ENCODE measurements at regions not wholly inside any gene's neighbourhood (a gene's known extent, or its start where the extent isn't known, plus 50 kb on each side); places are given as distances from the start of the nearest gene placed in this dataset.
"Not testable (repeated sequence)": the region's sequence is repeated elsewhere in the genome, so short reads cannot be mapped to it uniquely, and the experiment has no call there.

GRCh38 chr17:14547556-14547955 lies 246.7 kb downstream of the HS3ST3B1 start:
- DNase-seq (ENCODE audit: low read depth in 6 of 9, low spot score in 9 of 9) = no peak
- 96% methylated on average over 2 of the region's 2 CpGs for WGBS
- Histone ChIP-seq H3K4me1 (ENCODE audit: control insufficient read depth in 2 of 2, insufficient read depth in 2 of 2, low read length in 2 of 2) (peaks cover 21 to 27% of the 10 kb centered on the region in 2 donors), H3K36me3 (ENCODE audit: control insufficient read depth in 2 of 2, insufficient read depth in 2 of 2, low read length in 1 of 2) (no peaks in the 10 kb centered on the region), H3K4me3 (ENCODE audit: low read length in 2 of 2) (no peak overlapping the region), H3K27ac (ENCODE audit: low read depth in 1 of 2, low read length in 1 of 2) (no peak overlapping the region), H3K27me3 (ENCODE audit: control insufficient read depth in 2 of 2, insufficient read depth in 1 of 2, low read length in 1 of 2) (no peaks in the 10 kb centered on the region), H3K9me3 (ENCODE audit: control insufficient read depth in 2 of 2, insufficient read depth in 1 of 2, low read length in 1 of 2) (peaks cover 1 to 2% of the 10 kb centered on the region in 2 donors)

DNA sequence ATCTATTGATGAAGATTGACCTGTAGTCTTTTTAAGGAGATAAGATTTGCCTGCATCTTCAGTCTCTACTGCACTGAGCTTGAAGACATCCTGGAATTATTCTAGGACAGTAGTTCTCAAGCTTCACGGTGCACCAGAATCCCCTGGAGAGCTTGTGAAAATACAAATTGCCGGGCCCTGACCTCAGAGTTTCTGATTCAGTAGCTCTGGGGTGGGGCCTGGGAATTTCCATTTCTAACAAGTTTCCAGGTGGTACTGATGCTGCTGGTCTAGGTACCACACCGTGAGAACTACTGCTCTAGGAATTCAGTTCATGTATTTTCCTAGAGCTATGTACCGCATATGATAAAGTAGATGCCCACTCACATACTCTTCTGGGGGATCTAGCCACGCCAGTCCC lies 246.1 kb downstream of the HS3ST3B1 start:
- peaks cover 18 to 23% of the 10 kb centered on the region in 2 donors for H3K4me1 ChIP-seq (ENCODE audit: control insufficient read depth in 2 of 2, insufficient read depth in 2 of 2, low read length in 2 of 2)
- no peaks in the 10 kb centered on the region for H3K36me3 ChIP-seq (ENCODE audit: control insufficient read depth in 2 of 2, insufficient read depth in 2 of 2, low read length in 1 of 2)
- DNase-seq (ENCODE audit: low read depth in 6 of 9, low spot score in 9 of 9) = no peak
- 98% methylated on average over 5 of the region's 5 CpGs for WGBS
- no peak overlapping the region for H3K4me3 ChIP-seq (ENCODE audit: low read length in 2 of 2)
- H3K27ac ChIP-seq (ENCODE audit: low read depth in 1 of 2, low read length in 1 of 2) = no peak overlapping the region
- H3K9me3 ChIP-seq (ENCODE audit: control insufficient read depth in 2 of 2, insufficient read depth in 1 of 2, low read length in 1 of 2) = peaks cover 0 to 1% of the 10 kb centered on the region in 2 donors
- no peaks in the 10 kb centered on the region for H3K27me3 ChIP-seq (ENCODE audit: control insufficient read depth in 2 of 2, insufficient read depth in 1 of 2, low read length in 1 of 2)

GRCh38 chr17:14545156-14545906 lies 244.4 kb downstream of the HS3ST3B1 start:
- H3K9me3 ChIP-seq (ENCODE audit: control insufficient read depth in 2 of 2, insufficient read depth in 1 of 2, low read length in 1 of 2) = no peaks in the 10 kb centered on the region
- H3K4me3 ChIP-seq (ENCODE audit: low read length in 2 of 2) = no peak overlapping the region
- no peaks in the 10 kb centered on the region for H3K36me3 ChIP-seq (ENCODE audit: control insufficient read depth in 2 of 2, insufficient read depth in 2 of 2, low read length in 1 of 2)
- DNase-seq (ENCODE audit: low read depth in 6 of 9, low spot score in 9 of 9) = peak in 2 of 9 donors; percentile 30 to 48
- peak overlapping the region in 1 of 2 donors; percentile 32 for H3K27ac ChIP-seq (ENCODE audit: low read depth in 1 of 2, low read length in 1 of 2)
- peaks cover 5 to 14% of the 10 kb centered on the region in 2 donors for H3K4me1 ChIP-seq (ENCODE audit: control insufficient read depth in 2 of 2, insufficient read depth in 2 of 2, low read length in 2 of 2)
- no peaks in the 10 kb centered on the region for H3K27me3 ChIP-seq (ENCODE audit: control insufficient read depth in 2 of 2, insufficient read depth in 1 of 2, low read length in 1 of 2)
- WGBS = 42% methylated on average over 16 of the region's 16 CpGs

- no peak for DNase-seq (ENCODE audit: low read depth in 6 of 9, low spot score in 9 of 9)
- no peaks in the 10 kb centered on the region for H3K27me3 ChIP-seq (ENCODE audit: control insufficient read depth in 2 of 2, insufficient read depth in 1 of 2, low read length in 1 of 2)
- no peaks in the 10 kb centered on the region for H3K36me3 ChIP-seq (ENCODE audit: control insufficient read depth in 2 of 2, insufficient read depth in 2 of 2, low read length in 1 of 2)
- no peak overlapping the region for H3K4me3 ChIP-seq (ENCODE audit: low read length in 2 of 2)
- WGBS = 98% methylated on average over 2 of the region's 2 CpGs
- H3K9me3 ChIP-seq (ENCODE audit: control insufficient read depth in 2 of 2, insufficient read depth in 1 of 2, low read length in 1 of 2) = no peaks in the 10 kb centered on the region
- peaks cover 7 to 25% of the 10 kb centered on the region in 2 donors for H3K4me1 ChIP-seq (ENCODE audit: control insufficient read depth in 2 of 2, insufficient read depth in 2 of 2, low read length in 2 of 2)
- H3K27ac ChIP-seq (ENCODE audit: low read depth in 1 of 2, low read length in 1 of 2) = no peak overlapping the region
Measured at GRCh38 chr17:14541714-14542113, 240.8 kb downstream of the HS3ST3B1 start.

DNA sequence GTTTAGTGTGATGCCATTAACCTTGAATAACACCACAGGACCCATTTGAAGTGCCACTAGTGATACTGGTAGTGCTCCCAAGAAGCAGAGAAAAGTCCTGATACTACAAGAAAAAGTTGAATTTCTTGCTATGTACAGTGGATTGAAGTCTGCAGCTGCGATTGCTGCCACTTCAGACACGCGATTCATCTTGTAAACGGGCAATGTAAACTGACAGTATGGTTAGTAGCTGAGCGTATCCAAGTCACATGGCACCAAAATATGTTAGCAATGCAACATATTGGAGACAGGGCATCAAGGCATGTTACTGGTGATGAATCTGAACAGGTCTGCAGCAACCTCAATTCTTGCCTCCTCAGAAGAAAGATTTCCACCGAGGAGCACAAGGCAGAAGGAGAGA lies 238.9 kb downstream of the HS3ST3B1 start:
- no peaks in the 10 kb centered on the region for H3K9me3 ChIP-seq (ENCODE audit: control insufficient read depth in 2 of 2, insufficient read depth in 1 of 2, low read length in 1 of 2)
- H3K36me3 ChIP-seq (ENCODE audit: control insufficient read depth in 2 of 2, insufficient read depth in 2 of 2, low read length in 1 of 2) = no peaks in the 10 kb centered on the region
- peak overlapping the region in 1 of 2 donors; percentile 41 for H3K27ac ChIP-seq (ENCODE audit: low read depth in 1 of 2, low read length in 1 of 2)
- peak in 3 of 9 donors; percentile 26 to 68 (median 49) for DNase-seq (ENCODE audit: low read depth in 6 of 9, low spot score in 9 of 9)
- 75% methylated on average over 6 of the region's 6 CpGs for WGBS
- no peak overlapping the region for H3K4me3 ChIP-seq (ENCODE audit: low read length in 2 of 2)
- H3K4me1 ChIP-seq (ENCODE audit: control insufficient read depth in 2 of 2, insufficient read depth in 2 of 2, low read length in 2 of 2) = peaks cover 3 to 16% of the 10 kb centered on the region in 2 donors
- H3K27me3 ChIP-seq (ENCODE audit: control insufficient read depth in 2 of 2, insufficient read depth in 1 of 2, low read length in 1 of 2) = no peaks in the 10 kb centered on the region

DNA sequence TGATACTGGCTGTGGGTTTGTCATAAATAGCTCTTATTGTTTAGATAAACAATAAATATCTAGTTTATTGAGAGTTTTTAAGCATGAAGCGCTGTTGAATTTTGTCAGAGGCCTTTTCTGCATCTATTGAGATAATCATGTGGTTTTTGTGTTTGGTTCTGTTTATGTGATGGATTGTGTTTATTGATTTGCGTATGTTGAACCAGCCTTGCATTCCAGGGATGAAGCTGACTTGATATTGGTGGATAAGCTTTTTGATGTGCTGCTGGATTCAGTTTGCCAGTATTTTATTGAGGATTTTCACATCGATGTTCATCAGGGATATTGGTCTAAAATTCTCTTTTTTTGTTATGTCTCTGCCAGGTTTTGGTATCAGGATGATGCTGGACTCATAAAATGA lies 231.4 kb downstream of the HS3ST3B1 start:
- H3K27me3 ChIP-seq (ENCODE audit: control insufficient read depth in 2 of 2, insufficient read depth in 1 of 2, low read length in 1 of 2); DNase-seq (ENCODE audit: low read depth in 6 of 9, low spot score in 9 of 9); H3K4me1 ChIP-seq (ENCODE audit: control insufficient read depth in 2 of 2, insufficient read depth in 2 of 2, low read length in 2 of 2); H3K9me3 ChIP-seq (ENCODE audit: control insufficient read depth in 2 of 2, insufficient read depth in 1 of 2, low read length in 1 of 2); H3K36me3 ChIP-seq (ENCODE audit: control insufficient read depth in 2 of 2, insufficient read depth in 2 of 2, low read length in 1 of 2); H3K4me3 ChIP-seq (ENCODE audit: low read length in 2 of 2); H3K27ac ChIP-seq (ENCODE audit: low read depth in 1 of 2, low read length in 1 of 2): not testable (repeated sequence)
- 95% methylated on average over 3 of the region's 3 CpGs for WGBS

GRCh38 chr17:14525551-14526455 lies 224.9 kb downstream of the HS3ST3B1 start:
- Histone ChIP-seq H3K9me3 (ENCODE audit: control insufficient read depth in 2 of 2, insufficient read depth in 1 of 2, low read length in 1 of 2) (no peaks in the 10 kb centered on the region), H3K27ac (ENCODE audit: low read depth in 1 of 2, low read length in 1 of 2) (no peak overlapping the region), H3K36me3 (ENCODE audit: control insufficient read depth in 2 of 2, insufficient read depth in 2 of 2, low read length in 1 of 2) (no peaks in the 10 kb centered on the region), H3K4me3 (ENCODE audit: low read length in 2 of 2) (no peak overlapping the region), H3K27me3 (ENCODE audit: control insufficient read depth in 2 of 2, insufficient read depth in 1 of 2, low read length in 1 of 2) (no peaks in the 10 kb centered on the region), H3K4me1 (ENCODE audit: control insufficient read depth in 2 of 2, insufficient read depth in 2 of 2, low read length in 2 of 2) (no peaks in the 10 kb centered on the region)
- no peak for DNase-seq (ENCODE audit: low read depth in 6 of 9, low spot score in 9 of 9)
- WGBS = 88% methylated on average over 5 of the region's 5 CpGs

GRCh38 chr17:14522795-14523387 lies 222.0 kb downstream of the HS3ST3B1 start:
- H3K4me1 ChIP-seq (ENCODE audit: control insufficient read depth in 2 of 2, insufficient read depth in 2 of 2, low read length in 2 of 2) = no peaks in the 10 kb centered on the region
- H3K9me3 ChIP-seq (ENCODE audit: control insufficient read depth in 2 of 2, insufficient read depth in 1 of 2, low read length in 1 of 2) = no peaks in the 10 kb centered on the region
- no peak overlapping the region for H3K4me3 ChIP-seq (ENCODE audit: low read length in 2 of 2)
- DNase-seq (ENCODE audit: low read depth in 6 of 9, low spot score in 9 of 9) = no peak
- 84% methylated on average over 3 of the region's 3 CpGs for WGBS
- no peak overlapping the region for H3K27ac ChIP-seq (ENCODE audit: low read depth in 1 of 2, low read length in 1 of 2)
- H3K36me3 ChIP-seq (ENCODE audit: control insufficient read depth in 2 of 2, insufficient read depth in 2 of 2, low read length in 1 of 2) = no peaks in the 10 kb centered on the region
- H3K27me3 ChIP-seq (ENCODE audit: control insufficient read depth in 2 of 2, insufficient read depth in 1 of 2, low read length in 1 of 2) = no peaks in the 10 kb centered on the region

GRCh38 chr17:14518919-14519318 lies 218.0 kb downstream of the HS3ST3B1 start:
- not testable (repeated sequence) for H3K4me1 ChIP-seq (ENCODE audit: control insufficient read depth in 2 of 2, insufficient read depth in 2 of 2, low read length in 2 of 2); H3K27ac ChIP-seq (ENCODE audit: low read depth in 1 of 2, low read length in 1 of 2); H3K36me3 ChIP-seq (ENCODE audit: control insufficient read depth in 2 of 2, insufficient read depth in 2 of 2, low read length in 1 of 2); DNase-seq (ENCODE audit: low read depth in 6 of 9, low spot score in 9 of 9); H3K27me3 ChIP-seq (ENCODE audit: control insufficient read depth in 2 of 2, insufficient read depth in 1 of 2, low read length in 1 of 2); H3K4me3 ChIP-seq (ENCODE audit: low read length in 2 of 2); H3K9me3 ChIP-seq (ENCODE audit: control insufficient read depth in 2 of 2, insufficient read depth in 1 of 2, low read length in 1 of 2)
- WGBS = 97% methylated on average over 3 of the region's 3 CpGs

All from thymus (tissue), 11 donors.